ENCODE measurements at regions not wholly inside any gene's neighbourhood (a gene's known extent, or its start where the extent isn't known, plus 50 kb on each side); places are given as distances from the start of the nearest gene placed in this dataset.
A peak's percentile ranks its signal among the peaks of the same experiment; 100 is the strongest.

- DNase-seq, result no peak
Observed at GRCh38 chr20:57968120-57968519, 258.3 kb upstream of the PMEPA1 start.

GRCh38 chr20:57967364-57967763, 257.5 kb upstream of the PMEPA1 start:
- no peak for DNase-seq

GRCh38 chr20:57966620-57967019, 256.8 kb upstream of the PMEPA1 start:
- DNase-seq, result no peak

- DNase-seq, result no peak
Observed at GRCh38 chr20:57965441-57965840, 255.6 kb upstream of the PMEPA1 start.

GRCh38 chr20:57964011-57964862, 254.4 kb upstream of the PMEPA1 start:
- peak in 9 of 14 donors; percentile 11 to 73 (median 48) for DNase-seq

- DNase-seq, result peak in 3 of 14 donors; percentile 13 to 36 (median 17)
Observed at GRCh38 chr20:57960803-57961575, 251.2 kb upstream of the PMEPA1 start.

- DNase-seq, result no peak
Observed at GRCh38 chr20:57959589-57959988, 249.8 kb upstream of the PMEPA1 start.

GRCh38 chr20:57959018-57959417, 249.2 kb upstream of the PMEPA1 start:
- peak in 8 of 14 donors; percentile 11 to 78 (median 18) for DNase-seq

- no peak for DNase-seq
Observed at GRCh38 chr20:57958050-57958420, 248.2 kb upstream of the PMEPA1 start.

GRCh38 chr20:57957411-57958049, 247.7 kb upstream of the PMEPA1 start:
- no peak for DNase-seq

GRCh38 chr20:57953638-57954037, 243.8 kb upstream of the PMEPA1 start:
- DNase-seq, result no peak

GRCh38 chr20:57952136-57952535, 242.3 kb upstream of the PMEPA1 start:
- DNase-seq, result no peak

GRCh38 chr20:57951549-57951948, 241.7 kb upstream of the PMEPA1 start:
- DNase-seq, result no peak

GRCh38 chr20:57950764-57951485, 241.1 kb upstream of the PMEPA1 start:
- no peak for DNase-seq

GRCh38 chr20:57948180-57948955, 238.6 kb upstream of the PMEPA1 start:
- DNase-seq, result no peak

- DNase-seq, result no peak
Observed at GRCh38 chr20:57947421-57948179, 237.8 kb upstream of the PMEPA1 start.

- no peak for DNase-seq
Observed at GRCh38 chr20:57946559-57947315, 236.9 kb upstream of the PMEPA1 start.

- DNase-seq, result no peak
Observed at GRCh38 chr20:57944988-57945387, 235.2 kb upstream of the PMEPA1 start.

- DNase-seq, result no peak
Observed at GRCh38 chr20:57943950-57944349, 234.1 kb upstream of the PMEPA1 start.

GRCh38 chr20:57943291-57943690, 233.5 kb upstream of the PMEPA1 start:
- DNase-seq, result no peak
